Fibroblast of villous mesenchyme (primary cell): ENCODE measurements at regions not wholly inside any gene's neighbourhood (a gene's known extent, or its start where the extent isn't known, plus 50 kb on each side); places are given as distances from the start of the nearest gene placed in this dataset.
A peak's percentile ranks its signal among the peaks of the same experiment; 100 is the strongest.
"Not testable (repeated sequence)": the region's sequence is repeated elsewhere in the genome, so short reads cannot be mapped to it uniquely, and the experiment has no call there.

ENCODE experiments used
- DNase-seq: peaks from one replicate; pipeline ENCODE4 v3.0.0-alpha.2; 2010; ENCODE audit warnings: low read depth
- H3K4me3 ChIP-seq: 2 replicates; pipeline ENCODE4 v1.5.1; 2011; ENCODE audit warnings: low read depth, mild to moderate bottlenecking, low read length
- TF ChIP-seq, protein P1 (sequence below): IDR thresholded peaks from 2 replicates; pipeline ENCODE4 v1.5.1; 2012; ENCODE audit warnings: low read depth, mild to moderate bottlenecking, low read length; ENCODE audit not compliant: insufficient read depth

DNA sequence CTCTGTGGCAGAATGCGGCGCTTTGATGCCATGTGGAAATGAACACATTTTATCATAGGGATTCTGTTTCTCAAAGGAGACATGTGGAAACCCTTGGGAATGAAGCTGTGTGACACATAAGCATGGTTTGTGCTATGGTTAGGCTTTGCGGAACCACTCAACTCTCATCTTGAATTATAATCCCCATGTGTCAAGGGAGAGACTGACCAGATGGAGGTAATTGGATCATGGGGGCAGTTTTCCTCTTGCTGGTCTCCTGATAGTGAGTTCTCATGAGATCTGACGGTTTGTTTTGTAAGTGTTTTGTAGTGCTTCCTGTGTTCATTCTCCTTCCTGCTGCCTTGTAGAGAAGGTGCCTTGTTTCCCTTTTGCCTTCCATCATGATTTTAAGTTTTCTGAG, 1109.2 kb upstream of the ALCAM start:
- H3K4me3 ChIP-seq = no peak overlapping the region
- no peak for DNase-seq
- TF ChIP-seq, protein P1, sequence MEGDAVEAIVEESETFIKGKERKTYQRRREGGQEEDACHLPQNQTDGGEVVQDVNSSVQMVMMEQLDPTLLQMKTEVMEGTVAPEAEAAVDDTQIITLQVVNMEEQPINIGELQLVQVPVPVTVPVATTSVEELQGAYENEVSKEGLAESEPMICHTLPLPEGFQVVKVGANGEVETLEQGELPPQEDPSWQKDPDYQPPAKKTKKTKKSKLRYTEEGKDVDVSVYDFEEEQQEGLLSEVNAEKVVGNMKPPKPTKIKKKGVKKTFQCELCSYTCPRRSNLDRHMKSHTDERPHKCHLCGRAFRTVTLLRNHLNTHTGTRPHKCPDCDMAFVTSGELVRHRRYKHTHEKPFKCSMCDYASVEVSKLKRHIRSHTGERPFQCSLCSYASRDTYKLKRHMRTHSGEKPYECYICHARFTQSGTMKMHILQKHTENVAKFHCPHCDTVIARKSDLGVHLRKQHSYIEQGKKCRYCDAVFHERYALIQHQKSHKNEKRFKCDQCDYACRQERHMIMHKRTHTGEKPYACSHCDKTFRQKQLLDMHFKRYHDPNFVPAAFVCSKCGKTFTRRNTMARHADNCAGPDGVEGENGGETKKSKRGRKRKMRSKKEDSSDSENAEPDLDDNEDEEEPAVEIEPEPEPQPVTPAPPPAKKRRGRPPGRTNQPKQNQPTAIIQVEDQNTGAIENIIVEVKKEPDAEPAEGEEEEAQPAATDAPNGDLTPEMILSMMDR = no peak

DNA sequence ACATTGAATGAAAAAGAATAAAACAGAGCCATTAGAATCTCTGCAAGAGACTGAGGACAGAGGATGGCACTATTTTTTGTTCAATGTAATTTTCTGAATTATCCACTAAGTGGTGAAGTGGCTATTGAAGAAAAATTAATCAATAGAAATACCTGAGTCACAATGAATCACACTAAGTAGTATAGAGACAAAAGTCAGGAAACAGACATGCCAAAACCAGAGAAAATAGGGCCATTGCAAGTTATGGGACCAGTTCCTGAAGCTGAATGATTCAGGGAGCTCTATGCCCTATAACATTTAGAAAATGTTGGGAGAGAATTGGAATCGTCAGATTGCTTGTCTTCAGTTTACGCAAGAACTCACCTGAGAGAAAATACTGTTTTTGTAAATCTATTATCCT, 1103.2 kb upstream of the ALCAM start:
- no peak overlapping the region for H3K4me3 ChIP-seq
- TF ChIP-seq, protein P1 = no peak
- no peak for DNase-seq

DNA sequence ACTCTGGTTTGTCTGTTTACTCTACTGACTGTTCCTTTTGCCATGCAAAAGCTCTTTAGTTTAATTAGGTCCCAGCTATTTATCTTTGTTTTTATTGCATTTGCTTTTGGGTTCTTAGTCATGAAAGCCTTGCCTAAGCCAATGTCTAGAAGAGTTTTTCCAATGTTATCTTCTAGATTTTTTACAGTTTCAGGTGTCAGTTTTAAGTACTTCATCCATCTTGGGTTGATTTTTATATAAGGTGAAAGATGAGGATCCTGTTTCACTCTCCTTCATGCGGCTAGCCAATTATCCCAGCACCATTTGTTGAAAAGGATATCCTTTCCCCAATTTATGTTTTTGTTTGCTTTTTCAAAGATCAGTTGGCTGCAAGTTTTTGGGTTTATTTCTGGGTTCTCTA, 1100.5 kb upstream of the ALCAM start:
- DNase-seq, H3K4me3 ChIP-seq: not testable (repeated sequence)

DNA sequence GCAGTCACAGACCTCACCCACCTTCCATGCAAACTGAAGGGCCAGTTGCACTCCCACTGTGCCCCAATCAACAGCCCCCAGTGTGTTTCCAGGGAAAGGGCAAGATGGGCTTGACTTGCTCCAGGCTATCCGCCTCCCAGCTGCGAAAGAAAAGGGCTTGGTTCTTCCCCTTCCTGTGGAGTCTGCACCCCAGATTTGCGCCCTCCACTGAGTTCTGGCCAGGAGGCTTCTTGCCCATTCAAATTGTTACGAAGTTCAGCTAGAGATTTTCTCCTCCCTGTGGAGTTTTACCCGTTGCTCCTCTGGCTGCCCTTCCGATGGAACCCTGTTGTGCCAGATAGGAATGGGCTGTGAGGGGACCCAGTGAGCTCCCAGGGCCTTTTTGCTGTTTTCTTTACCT, 1096.9 kb upstream of the ALCAM start:
- TF ChIP-seq, protein P1 = no peak
- DNase-seq = no peak
- H3K4me3 ChIP-seq = no peak overlapping the region

DNA sequence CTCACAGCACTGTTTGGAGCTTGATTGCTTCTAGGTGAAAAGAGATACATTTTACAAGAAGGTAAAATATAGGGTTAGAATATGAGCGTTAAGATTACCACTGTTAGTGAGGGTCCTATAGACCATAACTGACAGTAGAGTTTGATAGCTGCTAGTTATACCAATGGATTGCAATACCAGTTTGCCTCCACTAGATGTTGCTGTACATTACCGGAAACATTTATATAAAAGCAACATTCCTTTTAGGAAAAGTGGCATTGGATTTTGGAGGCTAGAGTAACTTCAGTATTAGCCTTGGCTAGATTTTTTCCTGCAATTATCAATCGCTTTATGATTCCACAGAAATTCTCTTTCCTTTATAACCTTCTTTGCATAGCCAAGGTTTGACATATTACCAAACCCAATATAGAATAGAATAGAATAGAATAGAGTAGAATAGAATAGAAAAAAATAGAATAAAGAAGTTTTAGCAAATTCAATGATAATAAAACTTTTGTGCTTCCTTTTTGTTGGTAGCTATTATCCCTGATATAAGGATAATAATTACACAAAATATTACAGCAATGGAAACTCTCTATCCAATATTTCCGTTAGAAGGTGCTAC, 1093.6 kb upstream of the ALCAM start:
- DNase-seq = peak; percentile 26
- TF ChIP-seq, protein P1 = peak; percentile 69
- H3K4me3 ChIP-seq = no peak overlapping the region

DNA sequence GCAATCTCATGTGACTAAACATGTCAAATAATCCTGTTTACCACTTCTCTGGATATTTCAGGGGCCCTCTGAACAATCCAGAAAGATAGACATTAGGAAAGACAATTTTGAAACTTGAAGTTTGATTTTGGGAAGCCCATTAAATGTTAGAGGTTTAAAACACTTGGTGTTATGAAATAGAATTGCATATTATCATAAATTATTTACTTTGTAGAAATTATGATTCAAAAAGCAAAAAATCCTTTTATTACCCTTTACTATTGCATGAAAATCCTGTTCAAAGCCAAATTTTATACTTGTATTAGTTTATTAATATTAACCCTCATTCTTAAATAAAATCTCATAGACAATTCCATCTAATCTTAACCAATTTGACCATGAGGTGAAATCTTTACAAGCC, 1091.5 kb upstream of the ALCAM start:
- no peak overlapping the region for H3K4me3 ChIP-seq
- TF ChIP-seq, protein P1 = no peak
- DNase-seq = no peak

DNA sequence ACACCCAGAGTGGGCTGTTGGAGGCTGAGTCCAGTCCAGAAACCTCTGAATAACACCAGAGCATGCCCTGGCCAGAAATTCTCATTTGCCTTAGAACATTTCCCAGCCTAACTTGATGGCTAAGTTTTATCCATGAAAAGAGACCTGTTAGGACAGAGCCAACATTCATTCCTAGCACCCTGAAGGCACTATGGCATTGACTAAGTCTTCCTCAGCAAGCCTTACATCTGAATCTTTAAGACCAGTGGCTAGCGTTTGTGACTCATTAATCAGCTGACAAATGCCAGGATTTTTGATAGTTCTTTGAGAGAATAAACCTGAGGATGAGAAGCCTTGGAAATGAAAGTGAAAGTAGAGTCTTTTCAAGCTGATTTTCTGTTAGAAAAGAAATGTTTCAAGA, 1087.1 kb upstream of the ALCAM start:
- DNase-seq = peak; percentile 62
- peak overlapping the region; percentile 20 for H3K4me3 ChIP-seq

More for the DNA sequence above, 1087.1 kb upstream of the ALCAM start:
- TF ChIP-seq, protein P1 = no peak
